OCI-LY7 (cell line): ENCODE measurements at regions not wholly inside any gene's neighbourhood (a gene's known extent, or its start where the extent isn't known, plus 50 kb on each side); places are given as distances from the start of the nearest gene placed in this dataset.

Experiments
- CTCF ChIP-seq: fragments of 200-600 bp; sonication (generic); conservative IDR thresholded peaks from 2 replicates; pipeline ENCODE4 v1.5.1; 2014; ENCODE audit warnings: mild to moderate bottlenecking, antibody characterized with exemption, low read length, moderate library complexity, mixed read lengths
- EZH2phosphoT487 ChIP-seq: fragments of 200-600 bp; sonication (generic); IDR thresholded peaks from 2 replicates; pipeline ENCODE4 v1.6.1; 2018; ENCODE audit warnings: low read depth, borderline replicate concordance, mild to moderate bottlenecking, mixed run types, antibody characterized with exemption, low read length, moderate library complexity, mixed read lengths

- TF ChIP-seq CTCF (no peak), EZH2phosphoT487 (no peak)
These were observed 319.3 kb upstream of the GRID2 start for GRCh38 chr4:91984466-91984865.
